Fibroblast of lung (primary cell): ENCODE measurements at regions not wholly inside any gene's neighbourhood (a gene's known extent, or its start where the extent isn't known, plus 50 kb on each side); places are given as distances from the start of the nearest gene placed in this dataset.

Experiments used
- DNase-seq, 2 donors: peaks; one replicate each; pipeline versions ENCODE4 v3.0.0 to v3.0.0-alpha.2; 2010; ENCODE audit warnings: low read depth in 2 of 2
- H2AFZ ChIP-seq: 2 replicates; pipeline ENCODE4 v1.5.1; 2012; ENCODE audit warnings: low read length, control low read depth, inconsistent platforms
- H3K27ac ChIP-seq: 2 replicates; pipeline ENCODE4 v1.5.1; 2011; ENCODE audit warnings: low read length, control low read depth; ENCODE audit not compliant: insufficient read depth
- H3K27me3 ChIP-seq: 2 replicates; pipeline ENCODE4 v1.5.1; 2011; ENCODE audit warnings: mild to moderate bottlenecking, low read length; ENCODE audit not compliant: control insufficient read depth, insufficient read depth
- H3K36me3 ChIP-seq: 2 replicates; pipeline ENCODE4 v1.5.1; 2011; ENCODE audit warnings: low read length; ENCODE audit not compliant: control insufficient read depth, insufficient read depth
- H3K4me1 ChIP-seq: 2 replicates; pipeline ENCODE4 v1.5.1; 2011; ENCODE audit warnings: low read length; ENCODE audit not compliant: control insufficient read depth, insufficient read depth; ENCODE audit errors: extremely low read depth
- H3K4me2 ChIP-seq: 2 replicates; pipeline ENCODE4 v1.5.1; 2011; ENCODE audit warnings: low read length, control low read depth; ENCODE audit not compliant: insufficient read depth; ENCODE audit errors: extremely low read depth
- H3K4me3 ChIP-seq, 4 experiments: fragments of 200-600 bp in 1 of 4; sonication (generic) in 1 of 4; replicated peaks in 1 of 4; 2 replicates each; pipeline ENCODE4 v1.5.1; 2011 to 2016; ENCODE audit warnings: low read length in 4 of 4, low read depth in 3 of 4, mild to moderate bottlenecking in 3 of 4, control low read depth in 2 of 4, inconsistent platforms in 1 of 4, mixed read lengths in 1 of 4; ENCODE audit not compliant: insufficient read depth in 1 of 4; ENCODE audit errors: control extremely low read depth in 1 of 4
- H3K79me2 ChIP-seq: 2 replicates; pipeline ENCODE4 v1.5.1; 2012; ENCODE audit warnings: mild to moderate bottlenecking, low read length, inconsistent platforms; ENCODE audit not compliant: control insufficient read depth, insufficient read depth
- H3K9ac ChIP-seq: 2 replicates; pipeline ENCODE4 v1.5.1; 2011; ENCODE audit warnings: mild to moderate bottlenecking, low read length, control low read depth; ENCODE audit not compliant: insufficient read depth
- H3K9me3 ChIP-seq: 2 replicates; pipeline ENCODE4 v1.5.1; 2012; ENCODE audit warnings: low read depth, low read length; ENCODE audit not compliant: control insufficient read depth, insufficient read depth
- H4K20me1 ChIP-seq: 2 replicates; pipeline ENCODE4 v1.5.1; 2011; ENCODE audit warnings: low read length; ENCODE audit not compliant: control insufficient read depth, insufficient read depth; ENCODE audit errors: extremely low read depth
- EZH2 ChIP-seq: IDR thresholded peaks from 2 replicates; pipeline ENCODE4 v1.5.1; 2012; ENCODE audit warnings: low read length, control low read depth, mild to moderate bottlenecking; ENCODE audit errors: missing control alignments
- TF ChIP-seq, protein P1 (sequence below), 2 donors: IDR thresholded peaks in 1 of 2; conservative IDR thresholded peaks in 1 of 2; 1 replicate in 1 of 2; 2 replicates in 1 of 2; pipeline ENCODE4 v1.5.1; 2011 to 2012; ENCODE audit warnings: low read length in 2 of 2, control low read depth in 1 of 2, inconsistent platforms in 1 of 2, low read depth in 1 of 2, mild to moderate bottlenecking in 1 of 2

DNA sequence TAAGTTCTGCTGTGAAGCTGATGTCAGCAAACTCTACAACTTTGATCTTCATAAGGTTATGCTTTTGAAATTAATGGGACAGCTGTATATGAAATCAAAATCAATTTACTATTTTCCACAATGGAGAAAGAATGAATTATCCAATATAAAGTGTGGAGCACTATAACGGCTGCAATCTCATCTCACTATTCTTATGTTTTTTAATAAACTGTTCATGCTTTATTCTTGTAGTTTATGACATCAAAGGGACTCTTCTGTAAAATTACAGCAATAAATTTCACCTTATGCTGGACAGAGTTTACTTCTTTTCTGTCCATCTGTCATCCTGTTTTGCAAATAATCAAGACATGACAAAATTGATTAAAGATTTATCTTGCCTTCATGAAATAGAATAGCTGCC lies 192.5 kb downstream of the TECRL start:
- TF ChIP-seq EZH2: no peak
- TF ChIP-seq, protein P1, sequence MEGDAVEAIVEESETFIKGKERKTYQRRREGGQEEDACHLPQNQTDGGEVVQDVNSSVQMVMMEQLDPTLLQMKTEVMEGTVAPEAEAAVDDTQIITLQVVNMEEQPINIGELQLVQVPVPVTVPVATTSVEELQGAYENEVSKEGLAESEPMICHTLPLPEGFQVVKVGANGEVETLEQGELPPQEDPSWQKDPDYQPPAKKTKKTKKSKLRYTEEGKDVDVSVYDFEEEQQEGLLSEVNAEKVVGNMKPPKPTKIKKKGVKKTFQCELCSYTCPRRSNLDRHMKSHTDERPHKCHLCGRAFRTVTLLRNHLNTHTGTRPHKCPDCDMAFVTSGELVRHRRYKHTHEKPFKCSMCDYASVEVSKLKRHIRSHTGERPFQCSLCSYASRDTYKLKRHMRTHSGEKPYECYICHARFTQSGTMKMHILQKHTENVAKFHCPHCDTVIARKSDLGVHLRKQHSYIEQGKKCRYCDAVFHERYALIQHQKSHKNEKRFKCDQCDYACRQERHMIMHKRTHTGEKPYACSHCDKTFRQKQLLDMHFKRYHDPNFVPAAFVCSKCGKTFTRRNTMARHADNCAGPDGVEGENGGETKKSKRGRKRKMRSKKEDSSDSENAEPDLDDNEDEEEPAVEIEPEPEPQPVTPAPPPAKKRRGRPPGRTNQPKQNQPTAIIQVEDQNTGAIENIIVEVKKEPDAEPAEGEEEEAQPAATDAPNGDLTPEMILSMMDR (conservative IDR thresholded peaks at IDR 0.05 in 1 of 2, IDR thresholded peaks at IDR 0.05 in 1 of 2; ENCODE audit: low read depth in 1 of 2, low read length in 2 of 2): no peak
- Histone ChIP-seq H3K4me3 (no peak overlapping the region), H3K79me2 (no peaks in the 10 kb centered on the region), H3K4me2 (no peak overlapping the region), H3K27ac (no peak overlapping the region), H3K27me3 (no peaks in the 10 kb centered on the region), H3K36me3 (no peaks in the 10 kb centered on the region), H3K4me1 (no peaks in the 10 kb centered on the region), H3K9ac (no peak overlapping the region), H3K9me3 (no peaks in the 10 kb centered on the region), H4K20me1 (no peaks in the 10 kb centered on the region), H2AFZ (no peak overlapping the region)
- no peak for DNase-seq

DNA sequence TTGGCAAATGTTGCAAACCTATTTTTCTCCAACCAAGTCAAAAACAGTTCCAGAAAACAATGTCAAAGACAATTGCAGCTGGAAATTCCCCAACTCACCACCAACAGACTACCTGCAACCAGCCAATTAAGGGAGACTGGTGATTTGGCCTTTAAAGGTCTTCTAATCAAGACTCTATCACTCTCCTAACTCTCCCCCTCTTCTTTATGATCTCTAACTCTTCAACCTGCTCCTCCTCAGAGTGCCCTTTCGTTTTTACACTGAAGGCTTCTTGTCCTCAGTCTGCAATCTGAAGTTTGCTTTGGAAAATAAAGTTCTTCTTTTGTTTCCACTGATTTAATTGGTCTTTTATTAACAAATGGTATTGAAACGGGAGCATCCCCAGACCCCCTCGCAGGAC lies 203.9 kb downstream of the TECRL start:
- Histone ChIP-seq H3K9me3 (no peaks in the 10 kb centered on the region), H3K4me2 (no peak overlapping the region), H3K79me2 (no peaks in the 10 kb centered on the region), H3K9ac (no peak overlapping the region), H3K27ac (no peak overlapping the region), H3K4me1 (no peaks in the 10 kb centered on the region), H2AFZ (no peak overlapping the region), H3K4me3 (no peak overlapping the region), H4K20me1 (no peaks in the 10 kb centered on the region), H3K27me3 (no peaks in the 10 kb centered on the region), H3K36me3 (no peaks in the 10 kb centered on the region)
- DNase-seq: no peak
- TF ChIP-seq, protein P1 (conservative IDR thresholded peaks at IDR 0.05 in 1 of 2, IDR thresholded peaks at IDR 0.05 in 1 of 2; ENCODE audit: low read depth in 1 of 2, low read length in 2 of 2): no peak
- TF ChIP-seq EZH2: no peak

DNA sequence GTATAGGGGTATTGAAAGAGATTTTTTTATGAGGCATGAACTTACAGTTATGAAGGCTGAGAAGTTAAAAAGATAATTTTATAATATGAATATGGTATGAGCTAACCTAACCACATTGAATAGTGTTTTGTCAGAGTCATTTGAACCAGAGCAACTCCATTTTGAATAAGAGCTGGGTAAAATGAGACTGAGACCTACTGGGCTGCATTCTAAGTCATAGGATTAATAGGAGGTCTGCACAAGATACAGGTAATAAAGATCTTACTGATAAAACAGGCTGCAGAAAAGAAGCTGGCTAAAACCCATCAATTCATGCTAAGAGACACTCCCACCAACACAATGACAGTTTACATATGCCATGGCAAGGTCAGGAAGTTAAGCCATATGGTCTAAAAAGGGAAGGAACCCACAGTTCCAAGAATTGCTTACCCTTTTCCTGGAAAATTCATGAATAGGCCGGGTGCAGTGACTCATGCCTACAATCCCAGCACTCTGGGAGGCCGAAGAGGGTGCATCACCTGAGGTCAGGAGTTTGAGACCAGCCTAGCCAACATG lies 209.2 kb downstream of the TECRL start:
- no peak for DNase-seq
- H3K4me3 ChIP-seq: no peak overlapping the region
- no peaks in the 10 kb centered on the region for H4K20me1 ChIP-seq
- no peaks in the 10 kb centered on the region for H3K36me3 ChIP-seq
- TF ChIP-seq, protein P1 (conservative IDR thresholded peaks at IDR 0.05 in 1 of 2, IDR thresholded peaks at IDR 0.05 in 1 of 2; ENCODE audit: low read depth in 1 of 2, low read length in 2 of 2): no peak
- no peak for TF ChIP-seq EZH2
- H2AFZ ChIP-seq: no peak overlapping the region
- H3K9me3 ChIP-seq: no peaks in the 10 kb centered on the region
- H3K9ac ChIP-seq: no peak overlapping the region
- no peaks in the 10 kb centered on the region for H3K4me1 ChIP-seq
- H3K4me2 ChIP-seq: no peak overlapping the region
- H3K27me3 ChIP-seq: no peaks in the 10 kb centered on the region
- H3K79me2 ChIP-seq: no peaks in the 10 kb centered on the region
- no peak overlapping the region for H3K27ac ChIP-seq
